Activated CD8-positive, alpha-beta memory T cell treated with anti-CD3 and anti-CD28 coated beads for 36 hours (primary cell): ENCODE measurements at regions not wholly inside any gene's neighbourhood (a gene's known extent, or its start where the extent isn't known, plus 50 kb on each side); places are given as distances from the start of the nearest gene placed in this dataset.

Experiments
- CTCF ChIA-PET: fragments of 350-600 bp; sonication (Branson Sonifier 250); formaldehyde crosslinking; loops from one replicate; lab custom pipeline; 2021; ENCODE audit warnings: antibody characterized with exemption; lab: Charles Lee
- POLR2A ChIA-PET: fragments of 350-600 bp; sonication (Branson Sonifier 250); formaldehyde crosslinking; loops from one replicate; lab custom pipeline; 2021; ENCODE audit warnings: antibody characterized with exemption; lab: Charles Lee

DNA sequence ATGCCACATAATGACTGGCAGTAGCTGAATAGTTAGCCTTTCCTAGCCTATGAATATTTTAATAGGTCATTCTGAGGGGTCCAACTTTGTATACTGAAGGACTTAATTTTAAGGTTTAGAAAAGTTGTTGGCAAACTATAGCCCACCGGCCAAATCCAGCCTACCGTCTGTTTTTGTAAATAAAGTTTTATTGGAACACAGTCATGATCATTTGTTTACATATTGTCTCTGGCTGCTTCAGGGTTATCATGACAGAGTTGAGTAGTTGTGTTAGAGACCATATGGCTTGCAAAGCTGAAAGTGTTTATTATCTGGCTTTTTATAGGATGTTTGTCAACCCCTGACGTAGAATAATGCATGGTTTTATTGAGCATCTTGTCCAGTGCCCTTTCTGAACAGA, 73.4 kb downstream of the NTMT2 start:
- POLR2A ChIA-PET, result no interaction called here
- CTCF ChIA-PET, result no interaction called here

DNA sequence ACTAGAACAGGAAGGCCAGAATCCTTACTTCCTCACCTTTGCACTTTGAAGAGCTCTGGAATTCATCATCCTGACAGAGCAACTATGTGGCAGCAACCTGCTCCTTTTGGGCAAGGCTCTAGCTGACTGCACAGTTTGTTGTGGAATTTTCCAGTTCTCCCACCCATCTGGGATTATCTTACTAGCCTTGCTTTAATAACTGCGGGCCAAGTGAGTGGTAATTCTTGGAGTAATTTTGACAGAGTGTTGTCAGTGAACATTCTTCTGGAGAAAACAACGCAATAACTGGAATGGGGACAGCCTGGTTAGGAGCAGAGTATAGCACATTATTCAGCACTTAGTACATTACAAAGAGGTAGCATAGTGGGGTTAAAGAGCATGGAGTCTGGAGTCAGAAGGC, 75.3 kb downstream of the NTMT2 start:
- CTCF ChIA-PET, result no interaction called here
- POLR2A ChIA-PET, result no interaction called here

DNA sequence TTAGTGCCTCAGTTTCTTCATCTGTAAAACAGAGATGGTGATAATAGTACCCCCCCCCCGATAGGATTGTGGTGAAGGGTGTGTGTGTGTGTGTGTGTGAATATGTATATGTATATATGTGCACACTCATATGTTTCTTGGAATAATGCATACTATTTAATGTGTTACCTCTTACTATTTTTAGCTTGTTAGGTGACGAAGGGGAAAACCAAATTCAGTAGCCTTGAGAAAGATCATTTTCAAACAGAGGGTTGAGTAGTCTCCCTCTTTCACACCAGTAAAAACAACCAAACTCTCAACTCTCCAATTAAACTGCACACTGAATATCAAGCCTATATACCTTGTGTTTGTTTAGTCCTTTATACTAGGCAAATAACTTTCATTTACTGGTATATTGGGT, 75.7 kb downstream of the NTMT2 start:
- ChIA-PET POLR2A (no interaction called here), CTCF (no interaction called here)

DNA sequence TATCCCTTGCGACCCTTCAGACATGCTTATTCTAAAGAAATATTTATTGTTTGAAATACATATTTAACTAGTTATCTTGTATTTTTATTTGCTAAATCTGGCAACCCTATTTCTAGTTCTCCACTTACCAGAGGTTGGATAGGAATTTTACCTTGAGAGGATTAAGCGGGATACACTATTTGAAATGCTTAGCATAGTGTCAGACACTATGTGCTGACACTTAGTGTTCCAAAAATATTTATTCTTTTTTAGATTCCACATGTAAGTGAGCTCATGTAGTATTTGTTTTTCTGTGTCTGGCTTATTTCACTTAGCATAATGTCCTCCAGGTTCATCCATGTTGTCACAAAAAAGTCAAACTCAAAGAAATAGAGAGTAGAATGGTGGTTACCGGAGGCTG, 78.7 kb downstream of the NTMT2 start:
- CTCF ChIA-PET, result no interaction called here

DNA sequence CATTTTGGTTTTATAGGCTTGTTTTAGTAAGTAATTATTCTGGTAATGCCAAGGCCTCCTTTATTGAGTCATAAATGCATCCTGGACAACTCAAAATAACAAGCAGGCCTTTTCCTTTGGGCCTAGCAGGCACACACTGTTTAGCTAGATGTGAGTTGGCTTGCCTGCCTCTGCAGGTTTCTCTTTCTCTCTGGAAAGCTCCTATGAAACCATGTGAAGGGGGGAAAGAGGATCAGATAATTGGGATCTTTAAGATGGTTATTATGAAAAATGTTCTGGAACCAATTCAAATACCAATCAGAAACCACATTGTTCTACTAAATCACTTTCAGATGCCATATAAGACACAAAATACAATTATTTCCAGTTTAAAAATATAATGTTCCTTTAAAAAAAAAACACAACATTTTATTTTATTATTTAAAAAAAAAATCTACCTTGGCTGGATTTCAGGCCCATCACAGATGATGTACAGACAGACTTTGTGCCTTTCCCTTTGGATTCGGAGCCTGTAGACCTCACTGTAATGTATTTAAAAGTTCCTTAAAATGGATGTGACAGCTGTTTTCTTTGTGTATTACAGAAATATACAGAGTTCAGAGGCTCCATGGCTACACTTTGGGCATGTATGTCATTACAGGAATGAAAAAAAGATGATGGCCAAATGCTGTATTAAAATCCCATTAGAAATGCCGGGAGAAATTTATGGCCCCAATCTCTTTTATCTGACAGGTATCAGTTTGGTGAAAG, 80.2 kb downstream of the NTMT2 start:
- CTCF ChIA-PET, result no interaction called here
- POLR2A ChIA-PET, result no interaction called here

More for the DNA sequence above, 78.7 kb downstream of the NTMT2 start:
- POLR2A ChIA-PET, result no interaction called here

DNA sequence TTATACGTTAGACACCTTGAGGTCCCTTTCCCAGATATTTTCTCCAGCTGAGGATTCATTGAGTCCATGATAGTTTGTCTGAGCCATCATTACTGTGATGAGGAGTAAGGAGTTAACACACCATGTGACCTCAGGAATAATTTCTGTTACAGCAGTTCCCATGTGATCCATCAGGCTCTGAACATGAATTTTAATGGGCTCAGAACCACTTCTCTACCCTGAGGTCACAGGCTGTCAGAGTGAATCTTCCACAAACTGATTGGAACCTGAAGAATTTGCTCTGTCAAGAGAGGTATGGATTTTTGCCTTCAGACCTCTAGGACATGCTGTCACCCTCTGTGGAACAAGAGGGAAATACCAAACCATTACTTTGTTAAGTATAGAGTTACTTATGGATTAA, 81.0 kb downstream of the NTMT2 start:
- CTCF ChIA-PET, result no interaction called here
- POLR2A ChIA-PET, result no interaction called here

DNA sequence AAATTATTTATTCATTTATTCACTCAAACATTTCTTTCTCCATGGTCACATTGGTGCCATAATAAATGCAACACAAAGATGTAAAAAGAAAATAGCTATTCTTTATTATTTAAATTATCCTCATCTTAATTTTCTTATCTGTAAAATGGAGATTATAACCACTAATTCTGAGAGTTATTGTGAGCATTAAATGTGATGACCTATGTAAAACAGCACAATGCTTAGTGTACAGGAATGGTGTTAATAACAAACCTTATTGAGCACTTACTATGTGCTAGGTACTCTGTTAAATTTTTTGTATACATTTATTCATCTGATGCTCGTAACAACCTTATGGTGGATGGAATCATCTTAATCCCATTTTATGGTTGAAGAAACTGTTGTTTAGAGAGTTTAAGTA, 84.6 kb downstream of the NTMT2 start:
- POLR2A ChIA-PET, result no interaction called here
- CTCF ChIA-PET, result no interaction called here

DNA sequence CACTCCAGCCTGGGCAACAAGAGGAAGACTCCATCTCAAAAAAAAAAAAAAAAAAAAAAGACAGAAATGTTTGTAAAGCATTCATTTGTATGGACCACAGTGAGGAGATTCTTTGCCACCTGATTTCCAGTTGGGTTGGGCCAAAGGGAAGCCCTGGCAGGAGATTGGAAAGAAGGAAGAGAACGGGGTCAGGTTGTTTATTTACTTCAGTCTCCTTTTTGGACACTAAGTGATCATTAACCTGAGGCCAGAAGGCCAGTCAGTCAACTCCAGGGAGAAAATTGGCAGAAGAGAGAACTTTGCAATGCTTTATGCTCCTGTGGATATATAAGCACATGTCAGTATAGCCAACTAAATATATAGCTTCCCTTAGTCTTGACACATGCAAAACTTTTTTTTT, 85.9 kb downstream of the NTMT2 start:
- POLR2A ChIA-PET, result no interaction called here
- CTCF ChIA-PET, result interaction anchor here (0.8 kb wide), 1 partner anchor 492 kb away, joined by 3 read pairs; no protein-coding TSS in a partner anchor

DNA sequence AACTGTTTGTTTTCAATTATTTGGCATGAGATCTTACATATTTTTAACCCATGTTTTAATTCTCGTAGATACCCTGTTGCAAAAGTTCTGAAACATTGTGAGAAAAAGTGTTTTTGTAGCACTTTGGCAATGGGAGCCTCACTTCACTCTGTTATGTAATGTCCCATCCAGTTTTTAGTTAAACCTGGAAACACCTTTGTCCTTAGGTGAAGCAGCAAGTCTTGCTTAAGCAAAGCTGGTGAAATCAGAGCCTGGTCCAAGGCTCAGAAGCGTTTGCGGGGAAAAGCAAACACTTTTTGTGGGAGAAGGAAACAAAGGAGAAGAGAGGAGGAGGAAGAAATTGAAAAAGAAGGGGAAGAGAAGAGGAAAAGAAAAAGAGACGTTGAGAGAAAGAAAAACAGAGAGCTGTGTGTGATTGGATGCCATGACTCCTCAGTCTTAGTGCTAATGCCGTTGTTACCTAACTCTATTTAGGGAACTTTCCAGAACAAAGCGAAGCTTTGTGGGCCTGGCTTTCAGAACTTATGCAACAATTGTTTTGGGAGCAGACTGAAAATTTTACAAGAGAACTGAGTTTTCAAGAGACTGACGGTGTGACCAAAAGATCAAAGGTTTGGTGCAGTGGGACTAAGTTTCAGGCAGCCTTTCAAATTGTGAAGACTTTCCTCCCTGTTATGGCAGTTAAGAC, 93.1 kb downstream of the NTMT2 start:
- POLR2A ChIA-PET, result no interaction called here
- CTCF ChIA-PET, result no interaction called here

DNA sequence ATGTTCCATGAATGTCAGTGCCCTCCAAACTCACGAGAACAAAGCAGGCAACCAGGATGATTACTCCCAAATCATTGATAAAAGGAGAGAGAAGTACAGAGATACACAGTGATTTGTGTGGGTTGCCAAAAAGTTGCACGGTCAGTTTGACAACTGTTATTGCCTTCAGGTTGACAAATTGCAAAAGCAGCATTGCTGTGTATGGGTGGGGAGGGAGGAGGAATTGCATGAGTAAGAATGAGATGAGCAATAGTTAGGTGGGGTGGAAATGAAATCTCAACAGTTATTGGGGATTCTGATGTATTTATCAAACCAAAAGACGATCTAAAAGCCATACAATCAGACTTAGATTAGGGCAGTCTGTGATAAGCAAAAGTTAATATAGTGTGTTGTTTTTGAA, 93.7 kb downstream of the NTMT2 start:
- ChIA-PET POLR2A (no interaction called here), CTCF (no interaction called here)

DNA sequence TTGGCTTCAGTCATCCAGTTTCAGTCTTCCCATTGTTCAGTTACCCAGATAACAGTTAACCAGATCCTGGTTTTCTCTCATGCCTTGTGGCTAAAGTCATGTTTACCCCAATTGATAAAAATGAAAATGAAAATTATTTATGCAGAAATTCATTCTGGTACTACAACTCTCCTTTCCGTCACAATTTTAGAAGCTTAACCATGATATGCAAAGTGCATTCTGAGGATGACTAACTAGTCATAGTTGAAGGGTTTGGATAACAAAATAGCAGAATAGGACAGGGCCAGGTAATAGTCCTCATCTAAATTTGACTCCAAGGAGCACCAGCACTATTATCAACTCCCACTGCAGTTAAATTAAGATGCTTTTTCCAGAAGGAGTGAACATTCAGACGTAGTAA, 94.7 kb downstream of the NTMT2 start:
- ChIA-PET CTCF (no interaction called here), POLR2A (no interaction called here)

DNA sequence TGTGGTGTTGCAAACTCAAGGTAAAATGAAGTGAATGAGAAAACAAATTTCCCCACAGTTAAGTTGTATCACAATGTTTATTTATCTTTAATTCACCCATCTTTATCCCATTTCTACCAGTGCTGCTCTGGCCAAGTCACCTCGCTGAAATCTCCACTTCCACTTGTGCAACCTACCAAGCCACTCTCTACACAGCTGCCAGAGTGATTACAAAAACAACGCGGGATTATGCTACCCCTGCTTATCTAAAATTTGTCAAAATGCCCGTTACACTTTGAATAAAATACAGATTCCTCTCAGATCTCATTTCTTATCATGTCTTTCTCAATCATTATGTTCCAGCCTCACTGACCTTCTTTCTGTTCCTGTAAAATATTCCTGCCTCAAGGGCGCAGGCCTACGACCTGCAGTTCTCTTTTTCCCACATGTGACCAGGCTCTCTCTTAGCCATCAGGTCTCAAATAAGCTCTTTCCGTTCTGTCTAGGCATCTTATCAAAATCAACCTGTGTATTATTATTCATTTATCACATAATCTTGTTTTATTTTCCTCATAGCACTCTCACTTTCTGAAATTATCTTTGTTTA, 95.6 kb downstream of the NTMT2 start:
- ChIA-PET CTCF (no interaction called here), POLR2A (no interaction called here)

DNA sequence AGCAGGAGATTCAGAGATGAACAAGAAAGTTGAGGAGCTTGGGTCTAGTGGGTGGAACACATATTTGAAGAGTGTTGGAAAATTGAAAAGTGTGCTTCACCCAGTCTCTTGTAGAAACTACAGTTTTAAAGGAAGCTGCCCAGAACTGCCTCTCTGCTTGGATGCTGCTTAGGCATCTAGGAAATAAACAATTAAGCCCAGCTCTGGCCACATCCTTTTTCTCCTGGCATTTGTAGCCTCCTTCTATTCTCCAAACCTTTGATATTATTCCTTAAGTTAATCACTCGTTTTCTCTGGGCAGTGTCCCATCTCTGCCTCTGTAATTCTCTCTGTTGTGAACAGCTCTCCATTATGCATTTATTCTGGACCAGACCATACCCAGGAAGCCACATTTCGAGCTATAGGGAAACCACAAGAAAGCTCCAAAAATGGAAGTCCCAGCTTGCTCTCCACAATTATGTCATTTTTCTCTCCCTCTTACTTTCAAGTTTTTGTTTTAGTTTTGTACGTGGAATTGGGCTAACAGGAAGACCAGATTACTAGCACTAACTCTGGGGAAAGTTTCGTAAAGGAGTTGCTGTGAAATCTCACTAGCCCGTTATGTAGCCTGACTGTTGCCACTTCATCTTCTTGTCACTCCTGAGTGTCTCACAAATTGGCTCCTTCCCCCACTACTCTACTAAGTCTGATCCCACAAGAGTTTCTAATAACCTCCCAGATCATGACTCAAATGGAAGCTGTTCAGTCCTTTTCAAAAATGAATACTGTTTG, 102.2 kb downstream of the NTMT2 start:
- ChIA-PET POLR2A (no interaction called here), CTCF (no interaction called here)

DNA sequence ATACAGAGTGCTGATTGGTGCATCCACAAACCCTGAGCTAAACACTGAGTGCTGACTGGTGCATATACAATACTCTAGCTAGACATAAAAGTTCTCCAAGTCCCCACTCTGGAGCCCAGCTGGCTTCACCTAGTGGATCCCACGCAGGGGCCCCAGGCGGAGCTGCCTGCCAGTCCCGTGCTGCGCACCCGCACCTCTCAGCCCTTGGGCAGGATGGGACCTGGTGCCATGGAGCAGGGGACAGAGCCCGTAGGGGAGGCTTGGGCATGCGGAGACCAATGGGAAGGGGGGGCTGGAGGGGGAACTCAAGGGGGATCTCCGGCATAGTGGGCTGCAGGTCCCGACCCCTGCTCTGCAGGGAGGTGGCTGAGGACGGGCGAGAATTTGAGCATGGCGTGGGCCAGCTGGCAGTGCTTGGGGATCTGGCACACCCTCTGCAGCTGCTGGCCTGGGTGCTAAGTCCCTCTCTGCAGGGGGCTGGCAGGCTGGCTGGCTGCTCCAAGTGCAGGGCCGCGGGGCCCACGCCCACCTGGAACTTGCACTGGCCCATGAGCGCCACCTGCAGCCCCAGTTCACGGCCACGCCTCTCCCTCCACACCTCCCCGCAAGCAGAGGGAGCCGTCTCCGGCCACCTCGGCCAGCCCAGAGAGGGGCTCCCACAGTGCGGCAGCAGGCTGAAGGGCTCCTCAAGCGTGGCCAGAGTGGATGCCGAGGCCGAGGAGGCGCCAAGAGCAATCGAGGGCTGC, 104.9 kb downstream of the NTMT2 start:
- POLR2A ChIA-PET, result no interaction called here
- CTCF ChIA-PET, result no interaction called here

DNA sequence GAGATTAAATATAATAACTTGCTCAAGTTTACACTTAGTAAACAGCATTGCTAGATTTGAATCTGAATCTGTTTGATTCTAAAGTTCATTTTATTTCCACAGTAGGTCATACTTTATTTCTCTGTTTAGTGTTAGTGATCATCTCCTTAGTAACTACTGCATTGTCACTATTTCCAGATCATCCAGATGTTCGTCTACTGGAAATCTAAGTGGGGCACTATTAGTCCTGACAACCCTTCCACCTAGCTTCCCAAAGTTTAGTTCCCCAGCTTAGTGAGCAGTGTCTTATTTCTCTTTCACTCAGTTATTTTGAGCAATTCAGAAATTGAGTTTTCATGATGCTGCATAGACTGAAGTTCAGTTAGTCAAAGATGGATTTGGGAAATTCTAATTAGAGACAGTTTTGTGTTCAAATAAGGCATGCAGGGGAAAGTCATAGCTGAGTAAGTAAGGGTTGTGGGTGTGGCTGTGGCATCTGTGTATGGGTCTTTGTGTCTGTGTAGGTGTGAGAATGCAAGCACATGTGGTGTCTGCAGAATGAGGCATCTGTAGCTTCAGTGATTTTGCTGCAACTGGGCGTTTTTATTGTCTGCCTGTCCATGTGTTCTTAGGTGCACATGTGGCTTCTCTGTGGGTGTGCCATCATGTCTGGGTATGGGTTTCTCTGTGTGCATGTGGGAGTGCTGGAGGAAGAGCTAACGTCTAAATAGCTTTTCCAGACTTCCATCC, 107.3 kb downstream of the NTMT2 start:
- ChIA-PET CTCF (no interaction called here), POLR2A (no interaction called here)

DNA sequence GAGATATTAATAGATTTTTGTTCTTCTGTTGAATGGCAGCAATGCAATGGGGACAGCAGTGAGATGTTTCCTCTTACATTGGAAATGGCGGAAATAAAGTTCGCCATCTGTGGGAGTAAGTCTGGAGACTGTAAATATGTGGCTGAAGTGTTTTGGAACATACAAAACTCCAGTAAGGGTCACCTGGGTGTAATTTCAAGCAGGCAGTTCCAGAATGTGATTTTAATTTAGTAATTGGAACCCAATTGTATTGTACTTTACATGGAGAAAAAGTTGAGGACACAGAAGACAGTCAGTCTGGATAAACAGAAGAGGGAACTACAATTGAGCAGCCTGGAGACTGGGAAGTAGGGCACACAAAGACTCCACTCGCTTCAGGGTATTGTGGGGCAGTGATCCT, 108.6 kb downstream of the NTMT2 start:
- CTCF ChIA-PET, result no interaction called here
- POLR2A ChIA-PET, result no interaction called here

DNA sequence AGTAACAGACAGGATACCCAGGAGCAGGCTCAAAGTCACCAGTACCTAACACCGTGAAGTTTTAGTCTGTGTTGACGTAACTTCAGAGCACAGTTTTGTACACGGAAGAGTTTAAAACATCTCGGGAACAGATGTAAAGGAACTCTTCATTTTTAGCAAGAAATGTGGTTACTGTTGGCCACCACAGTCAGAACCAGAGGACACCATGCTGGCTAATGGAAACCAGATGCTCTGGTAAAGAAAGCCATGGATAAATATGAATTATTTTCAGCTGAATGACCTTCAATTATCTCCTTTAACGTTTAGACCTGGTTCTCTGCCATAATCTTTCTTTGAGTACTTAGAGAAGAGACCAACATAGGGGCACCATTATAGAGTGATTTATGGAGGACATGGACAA, 115.9 kb downstream of the NTMT2 start:
- CTCF ChIA-PET, result no interaction called here

DNA sequence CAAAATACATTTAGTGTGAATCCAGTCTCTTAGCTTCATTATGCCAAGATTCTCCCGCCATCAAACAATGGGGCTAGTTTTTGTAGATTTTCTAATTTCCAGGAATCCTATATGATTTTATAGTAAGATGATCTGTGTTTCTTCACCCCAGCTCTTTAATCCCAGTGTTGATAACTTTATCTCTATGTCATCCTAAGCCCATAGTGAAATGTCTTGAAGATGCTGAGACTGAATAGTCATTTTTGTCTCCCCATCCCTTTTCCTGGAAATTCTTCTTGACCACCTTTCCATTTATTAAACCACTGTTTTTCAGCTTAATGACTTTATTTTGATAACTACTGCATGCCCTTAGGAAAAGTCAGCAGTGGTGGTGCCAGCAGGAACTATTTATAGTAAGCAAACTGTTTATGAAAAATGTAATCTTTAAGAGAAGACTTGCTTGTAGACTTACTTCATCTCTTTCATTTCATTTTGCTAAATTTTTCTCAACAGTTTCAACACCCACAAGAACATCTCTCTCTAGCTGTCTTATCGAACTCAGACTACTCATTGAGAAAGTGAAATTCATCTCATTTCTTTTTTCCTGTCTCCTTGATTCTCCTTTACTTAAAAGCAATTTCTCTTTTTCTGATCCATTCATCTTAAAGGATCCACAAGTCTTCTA, 116.6 kb downstream of the NTMT2 start:
- ChIA-PET POLR2A (no interaction called here), CTCF (no interaction called here)

More for the DNA sequence above, 115.9 kb downstream of the NTMT2 start:
- POLR2A ChIA-PET, result no interaction called here
